Head of caudate nucleus (tissue), 42 donors: ENCODE measurements at regions not wholly inside any gene's neighbourhood (a gene's known extent, or its start where the extent isn't known, plus 50 kb on each side); places are given as distances from the start of the nearest gene placed in this dataset.

Experiments
- DNase-seq, 42 donors: peaks; one replicate each; pipeline versions ENCODE4 v3.0.0 to v3.0.0-alpha.2; 2020 to 2021; ENCODE audit warnings: mixed read lengths in 7 of 42
- intact Hi-C: fragments of 100-400 bp; cut with DNase I; formaldehyde crosslinking; loops from one replicate; pipeline ENCODE4 v1.15.0; 2022

GRCh38 chr12:132386926-132387497 is 57.6 kb upstream of the GALNT9 start:
- intact Hi-C loops, result no loop called here

GRCh38 chr12:132385923-132386751 is 56.7 kb upstream of the GALNT9 start:
- intact Hi-C loops, result no loop called here
- DNase-seq, result no peak

More at GRCh38 chr12:132386926-132387497, 57.6 kb upstream of the GALNT9 start:
- DNase-seq, result no peak

- DNase-seq, result peak in 2 of 42 donors; percentile 27 to 29
Measured at GRCh38 chr12:132384916-132385774, 55.8 kb upstream of the GALNT9 start.

GRCh38 chr12:132380641-132381040 is 51.3 kb upstream of the GALNT9 start:
- no peak for DNase-seq
- intact Hi-C loops, result no loop called here

More at GRCh38 chr12:132384916-132385774, 55.8 kb upstream of the GALNT9 start:
- intact Hi-C loops, result no loop called here

GRCh38 chr12:132379996-132380395 is 50.6 kb upstream of the GALNT9 start:
- intact Hi-C loops, result no loop called here
- no peak for DNase-seq

GRCh38 chr12:132379576-132379975 is 50.2 kb upstream of the GALNT9 start:
- intact Hi-C loops, result no loop called here

More at GRCh38 chr12:132379576-132379975, 50.2 kb upstream of the GALNT9 start:
- no peak for DNase-seq
